Left renal cortex interstitium (tissue), 4 donors: ENCODE measurements at regions not wholly inside any gene's neighbourhood (a gene's known extent, or its start where the extent isn't known, plus 50 kb on each side); places are given as distances from the start of the nearest gene placed in this dataset.

Experiments
- DNase-seq, 4 donors: peaks; one replicate each; pipeline ENCODE4 v3.0.0-alpha.2; 2013; ENCODE audit warnings: low read depth in 4 of 4, low spot score in 2 of 4, missing footprints in 1 of 4

- no peak for DNase-seq
Observed at GRCh38 chr12:67370979-67371378, 101.8 kb downstream of the CAND1 start.

GRCh38 chr12:67377021-67377420 is 107.9 kb downstream of the CAND1 start:
- no peak for DNase-seq

GRCh38 chr12:67377541-67377940 is 108.4 kb downstream of the CAND1 start:
- no peak for DNase-seq

- no peak for DNase-seq
Observed at GRCh38 chr12:67382241-67382871, 113.2 kb downstream of the CAND1 start.

- DNase-seq, result no peak
Observed at GRCh38 chr12:67386869-67387565, 117.9 kb downstream of the CAND1 start.

- DNase-seq, result peak in 2 of 4 donors; percentile 52 to 53
Observed at GRCh38 chr12:67388331-67389138, 119.4 kb downstream of the CAND1 start.

- no peak for DNase-seq
Observed at GRCh38 chr12:67390273-67390672, 121.1 kb downstream of the CAND1 start.

GRCh38 chr12:67391034-67391433 is 121.9 kb downstream of the CAND1 start:
- DNase-seq, result no peak

GRCh38 chr12:67391656-67392055 is 122.5 kb downstream of the CAND1 start:
- DNase-seq, result no peak

GRCh38 chr12:67394550-67394949 is 125.4 kb downstream of the CAND1 start:
- DNase-seq, result no peak

GRCh38 chr12:67400742-67401141 is 131.6 kb downstream of the CAND1 start:
- no peak for DNase-seq

- DNase-seq, result no peak
Observed at GRCh38 chr12:67410246-67410645, 141.1 kb downstream of the CAND1 start.

GRCh38 chr12:67410667-67411067 is 141.5 kb downstream of the CAND1 start:
- DNase-seq, result no peak

- no peak for DNase-seq
Observed at GRCh38 chr12:67411562-67411961, 142.4 kb downstream of the CAND1 start.

GRCh38 chr12:67413577-67413976 is 144.4 kb downstream of the CAND1 start:
- no peak for DNase-seq

GRCh38 chr12:67414011-67414715 is 145.0 kb downstream of the CAND1 start:
- DNase-seq, result no peak

- no peak for DNase-seq
Observed at GRCh38 chr12:67415473-67415872, 146.3 kb downstream of the CAND1 start.

- no peak for DNase-seq
Observed at GRCh38 chr12:67419810-67420209, 150.7 kb downstream of the CAND1 start.

- DNase-seq, result no peak
Observed at GRCh38 chr12:67420506-67420905, 151.3 kb downstream of the CAND1 start.

- DNase-seq, result no peak
Observed at GRCh38 chr12:67422081-67422480, 152.9 kb downstream of the CAND1 start.

GRCh38 chr12:67424784-67425183 is 155.6 kb downstream of the CAND1 start:
- DNase-seq, result no peak
